ENCODE measurements at regions not wholly inside any gene's neighbourhood (a gene's known extent, or its start where the extent isn't known, plus 50 kb on each side); places are given as distances from the start of the nearest gene placed in this dataset.

GRCh38 chr12:75628916-75629315 lies 117.5 kb upstream of the KRR1 start (continued):
- TF ChIP-seq ZBTB25 (CRISPR knock-in tag; IDR thresholded peaks at IDR 0.05) (no peak), ZNF775 (CRISPR knock-in tag; IDR thresholded peaks at IDR 0.05; ENCODE audit: borderline replicate concordance) (peak; percentile 53; the same call in 1 of the 2 replicates), RARA (CRISPR knock-in tag; IDR thresholded peaks at IDR 0.05) (peak; percentile 65), SOX13 (IDR thresholded peaks at IDR 0.05) (0 out of 2 replicates have a peak, but pooled peaks have one; percentile 19), SOX13 (CRISPR knock-in tag; conservative IDR thresholded peaks at IDR 0.05 in 1 of 2, IDR thresholded peaks at IDR 0.05 in 1 of 2) (peak in 1 of 2 experiments; percentile 84; a peak in 2 of 4 replicates), PATZ1 (CRISPR knock-in tag; IDR thresholded peaks at IDR 0.05) (no peak; the same call in 1 of the 2 replicates), HMG20A (CRISPR knock-in tag; IDR thresholded peaks at IDR 0.05; ENCODE audit: borderline replicate concordance) (peak; percentile 38; the same call in 1 of the 2 replicates), TBX2 (CRISPR knock-in tag; IDR thresholded peaks at IDR 0.05; ENCODE audit: borderline replicate concordance) (peak; percentile 87), ZC3H4 (CRISPR knock-in tag; IDR thresholded peaks at IDR 0.05; ENCODE audit: borderline replicate concordance) (no peak), PITX1 (CRISPR knock-in tag; IDR thresholded peaks at IDR 0.05) (peak; percentile 53; the same call in 1 of the 2 replicates), MYPOP (CRISPR knock-in tag; IDR thresholded peaks at IDR 0.05) (no peak; the same call in 1 of the 2 replicates), MED1 (CRISPR knock-in tag; IDR thresholded peaks at IDR 0.05) (peak; percentile 75), PAXIP1 (CRISPR knock-in tag; conservative IDR thresholded peaks at IDR 0.05) (peak; percentile 59; the same call in 1 of the 2 replicates), MEIS1 (CRISPR knock-in tag; IDR thresholded peaks at IDR 0.05; ENCODE audit: borderline replicate concordance) (peak; percentile 51; the same call in 1 of the 2 replicates), KMT2B (CRISPR knock-in tag; IDR thresholded peaks at IDR 0.05) (no peak), SRSF9 (IDR thresholded peaks at IDR 0.05; ENCODE audit: borderline replicate concordance, insufficient read depth, low read depth, low read length, poor library complexity, severe bottlenecking) (no peak)
